Stimulated activated CD4-positive, alpha-beta T cell treated with anti-CD3 and anti-CD28 coated beads, TNF-alpha, amount 100 ng/mL, for 4 hours (primary cell): ENCODE measurements at regions not wholly inside any gene's neighbourhood (a gene's known extent, or its start where the extent isn't known, plus 50 kb on each side); places are given as distances from the start of the nearest gene placed in this dataset.
"Not testable (repeated sequence)": the region's sequence is repeated elsewhere in the genome, so short reads cannot be mapped to it uniquely, and the experiment has no call there.

Experiments
- DNase-seq, 3 experiments: peaks; one replicate each; pipeline ENCODE4 v3.0.0-alpha.2; 2020; ENCODE audit warnings: low read depth in 3 of 3

GRCh38 chr1:224533517-224533916 is 82.6 kb upstream of the CNIH3 start:
- no peak for DNase-seq

DNA sequence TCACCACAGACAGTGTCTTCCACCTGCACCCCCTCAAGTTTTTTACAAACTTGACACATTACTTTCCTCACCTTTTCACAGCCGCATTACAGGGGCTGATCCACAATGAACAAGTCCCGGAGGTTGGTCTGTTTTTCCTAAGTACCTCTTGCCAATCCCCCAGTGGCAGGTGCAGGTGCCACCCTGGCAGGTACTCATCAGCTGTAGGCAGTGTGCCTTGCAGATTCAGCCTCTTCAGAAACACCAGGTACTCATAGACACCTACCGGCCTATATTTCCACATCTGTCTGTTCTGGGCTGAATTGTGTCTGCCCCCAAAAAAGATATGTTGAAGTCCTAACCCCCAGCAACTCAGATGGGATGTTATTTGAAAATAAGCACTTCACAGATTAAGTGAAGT is 81.4 kb upstream of the CNIH3 start:
- DNase-seq = no peak

- no peak for DNase-seq
Measured at GRCh38 chr1:224535641-224536040, 80.5 kb upstream of the CNIH3 start.

GRCh38 chr1:224539971-224540370 is 76.1 kb upstream of the CNIH3 start:
- DNase-seq = no peak

GRCh38 chr1:224540535-224540934 is 75.6 kb upstream of the CNIH3 start:
- no peak for DNase-seq

- DNase-seq = no peak
Measured at GRCh38 chr1:224541072-224541790, 74.9 kb upstream of the CNIH3 start.

- DNase-seq = no peak
Measured at GRCh38 chr1:224541901-224542630, 74.1 kb upstream of the CNIH3 start.

- no peak for DNase-seq
Measured at GRCh38 chr1:224542783-224543440, 73.2 kb upstream of the CNIH3 start.

DNA sequence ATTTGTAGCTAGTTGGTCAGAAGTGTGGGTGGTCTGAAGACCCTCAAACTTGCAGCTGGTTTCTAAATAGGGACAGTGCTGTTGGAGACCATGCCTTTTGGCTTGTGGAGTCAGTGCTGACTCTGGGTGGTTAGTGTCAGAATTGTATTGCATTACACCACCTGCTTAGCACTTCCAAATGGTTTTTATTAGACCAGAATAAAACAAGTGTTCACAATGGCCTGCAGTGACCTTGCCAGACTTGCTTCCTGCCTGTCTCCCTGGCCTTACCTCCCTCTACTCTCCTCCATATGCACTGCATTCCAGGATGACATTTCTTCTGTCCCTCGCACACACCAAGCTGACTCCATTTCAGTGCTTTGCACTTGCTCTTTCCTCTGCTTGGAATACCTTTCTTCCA is 72.7 kb upstream of the CNIH3 start:
- no peak for DNase-seq

DNA sequence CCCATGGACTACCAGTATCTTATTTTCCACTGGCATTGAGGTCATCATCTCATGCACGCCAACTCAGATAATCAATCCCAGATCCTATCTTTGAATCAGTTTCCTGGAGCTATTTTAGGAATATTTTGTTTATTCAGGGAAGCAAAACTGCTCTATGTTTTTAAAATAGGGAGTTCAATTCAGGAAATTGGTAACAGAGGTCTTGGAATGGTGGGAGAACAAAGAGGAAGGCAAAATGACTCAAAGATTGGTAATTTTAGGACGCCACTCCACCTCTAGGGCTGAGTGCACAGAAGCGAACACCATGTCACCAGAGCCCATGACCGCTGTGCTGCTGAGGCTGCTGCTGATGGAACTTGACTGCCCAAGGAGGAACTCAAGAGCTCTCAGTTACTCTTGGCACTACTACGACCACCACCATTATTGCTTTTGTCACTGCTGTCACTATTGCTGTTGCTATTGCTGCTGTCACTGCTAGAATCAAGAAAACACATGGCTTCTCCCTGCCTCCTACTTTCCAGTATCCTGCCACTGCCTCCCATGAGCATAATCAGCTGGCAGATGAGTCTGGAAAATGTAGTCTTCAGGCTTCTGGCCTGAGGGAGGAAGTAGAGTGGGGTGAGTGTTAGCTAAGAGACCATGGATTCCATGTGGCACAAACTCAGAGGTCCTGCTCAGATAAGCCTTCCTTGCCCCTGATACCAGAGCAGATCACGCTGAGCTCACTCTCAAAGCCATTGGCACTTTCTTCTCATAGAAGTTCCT is 71.6 kb upstream of the CNIH3 start:
- DNase-seq = no peak

GRCh38 chr1:224545571-224545970 is 70.5 kb upstream of the CNIH3 start:
- DNase-seq = no peak

GRCh38 chr1:224548676-224549075 is 67.4 kb upstream of the CNIH3 start:
- DNase-seq = no peak

GRCh38 chr1:224551189-224551588 is 64.9 kb upstream of the CNIH3 start:
- not testable (repeated sequence) for DNase-seq

DNA sequence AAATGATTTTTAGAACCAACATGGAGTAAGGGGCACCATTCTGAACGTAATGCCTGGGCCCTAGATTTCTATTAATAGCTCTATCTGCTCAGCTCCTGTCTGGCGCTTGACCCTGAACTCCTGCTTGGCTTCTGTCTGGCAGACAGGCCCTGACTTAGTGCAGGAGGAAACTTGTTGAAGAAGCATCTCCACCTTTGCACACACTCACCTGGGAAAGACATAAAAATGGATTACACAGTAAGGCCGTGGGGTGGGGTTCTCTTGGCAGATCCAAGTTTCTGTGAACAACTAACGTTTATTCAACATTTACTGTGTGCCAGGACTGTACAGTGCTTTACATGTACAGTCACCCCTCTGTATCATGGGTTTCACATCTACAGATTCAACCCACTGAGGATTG is 62.1 kb upstream of the CNIH3 start:
- DNase-seq = no peak

GRCh38 chr1:224554620-224555259 is 61.4 kb upstream of the CNIH3 start:
- DNase-seq = no peak

- no peak for DNase-seq
Measured at GRCh38 chr1:224558904-224559303, 57.2 kb upstream of the CNIH3 start.

GRCh38 chr1:224559981-224560728 is 56.0 kb upstream of the CNIH3 start:
- no peak for DNase-seq

- not testable (repeated sequence) for DNase-seq
Measured at GRCh38 chr1:224562881-224563280, 53.2 kb upstream of the CNIH3 start.

GRCh38 chr1:224563666-224564065 is 52.5 kb upstream of the CNIH3 start:
- no peak for DNase-seq

- DNase-seq = no peak
Measured at GRCh38 chr1:224564454-224565084, 51.5 kb upstream of the CNIH3 start.
